ENCODE measurements at regions not wholly inside any gene's neighbourhood (a gene's known extent, or its start where the extent isn't known, plus 50 kb on each side); places are given as distances from the start of the nearest gene placed in this dataset.

DNA sequence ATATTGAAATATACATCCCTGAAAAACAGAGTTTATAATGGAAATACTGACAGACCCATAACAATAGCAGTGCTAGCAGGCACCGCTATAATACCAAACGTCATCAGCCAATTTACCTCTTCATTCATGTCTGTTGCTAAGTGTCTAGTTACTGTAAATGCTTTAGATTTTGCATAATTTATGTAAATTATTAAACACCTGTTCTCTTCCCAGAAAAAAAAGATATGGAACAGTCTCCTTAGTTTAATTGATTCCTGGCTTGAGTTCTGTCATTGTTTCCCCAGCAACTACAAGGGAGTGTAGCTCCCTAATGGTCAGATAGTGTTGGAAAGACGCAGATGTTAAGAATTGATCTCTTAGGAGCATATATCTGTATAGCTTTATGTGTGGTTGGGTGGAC lies 817.9 kb upstream of the ADGRL2 start:
- intact Hi-C loops (cut with DNase I), result no loop called here
- ATAC-seq, result no peak
- no peak for DNase-seq (ENCODE audit: low spot score)

DNA sequence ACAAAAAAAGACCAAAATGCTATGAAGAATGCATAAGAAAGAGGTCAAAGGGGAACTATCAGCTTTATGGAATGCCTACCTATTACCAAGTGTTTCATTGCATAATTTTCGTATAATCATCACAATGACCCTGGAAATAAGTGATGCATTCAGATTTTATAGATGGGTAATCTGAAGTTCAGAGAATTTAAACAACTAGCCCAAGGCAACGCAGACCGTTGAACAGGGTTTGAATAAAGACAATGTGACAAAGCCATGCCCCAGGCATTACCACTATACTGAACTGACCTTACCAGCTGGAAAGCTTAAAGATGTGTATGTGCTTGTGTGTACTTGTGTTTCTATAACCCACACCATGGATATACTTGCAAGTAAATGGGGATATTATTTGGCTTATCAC lies 827.6 kb upstream of the ADGRL2 start:
- intact Hi-C loops (cut with DNase I), result no loop called here
- no peak for DNase-seq (ENCODE audit: low spot score)
- ATAC-seq, result no peak

GRCh38 chr1:80966266-80966665 lies 834.5 kb upstream of the ADGRL2 start:
- no peak for ATAC-seq
- intact Hi-C loops (cut with DNase I), result no loop called here
- DNase-seq (ENCODE audit: low spot score), result no peak

DNA sequence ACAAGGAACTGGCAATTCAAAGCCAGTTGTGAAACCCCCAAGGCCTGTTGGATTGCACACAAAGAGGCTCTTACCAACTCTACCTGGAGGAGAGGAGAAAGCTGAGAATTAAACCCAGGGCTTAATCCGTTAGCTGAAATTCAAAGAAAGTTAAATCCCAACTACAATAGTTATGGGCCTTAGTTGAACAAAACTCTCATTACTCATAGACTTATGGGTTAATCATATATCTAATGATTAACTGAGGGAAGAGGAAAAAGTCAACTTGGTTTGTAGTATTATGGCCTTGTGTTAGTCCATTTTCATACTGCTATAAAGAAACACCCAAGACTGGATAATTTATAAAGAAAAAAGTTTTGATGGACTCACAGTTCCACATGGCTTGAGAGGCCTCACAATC lies 838.2 kb upstream of the ADGRL2 start:
- intact Hi-C loops (cut with DNase I), result no loop called here
- ATAC-seq (no peak), DNase-seq (ENCODE audit: low spot score) (no peak)

- intact Hi-C loops (cut with DNase I), result no loop called here
- no peak for ATAC-seq
These were observed 839.1 kb upstream of the ADGRL2 start for GRCh38 chr1:80961464-80962190.

DNA sequence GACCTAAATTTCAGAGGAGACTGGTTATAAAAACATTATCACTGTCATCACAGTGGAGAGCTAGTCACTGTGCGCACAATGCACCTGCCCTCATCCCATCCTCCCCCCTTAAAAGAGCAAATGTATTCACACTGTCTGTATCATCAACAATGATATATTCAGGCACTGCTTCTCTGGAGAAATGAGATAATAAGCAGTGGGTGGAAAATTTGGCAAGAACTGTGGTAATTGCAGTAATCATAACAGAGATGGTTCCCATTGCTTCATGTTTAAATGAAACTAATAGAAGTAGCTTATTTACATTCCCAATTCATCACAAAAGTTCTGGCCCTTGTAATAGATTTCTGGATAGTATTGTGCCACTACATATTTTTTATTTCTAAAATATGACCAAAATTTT lies 867.4 kb upstream of the ADGRL2 start:
- intact Hi-C loops (cut with DNase I), result no loop called here
- DNase-seq (ENCODE audit: low spot score) (no peak), ATAC-seq (no peak)

More at GRCh38 chr1:80961464-80962190, 839.1 kb upstream of the ADGRL2 start:
- DNase-seq (ENCODE audit: low spot score), result no peak

DNA sequence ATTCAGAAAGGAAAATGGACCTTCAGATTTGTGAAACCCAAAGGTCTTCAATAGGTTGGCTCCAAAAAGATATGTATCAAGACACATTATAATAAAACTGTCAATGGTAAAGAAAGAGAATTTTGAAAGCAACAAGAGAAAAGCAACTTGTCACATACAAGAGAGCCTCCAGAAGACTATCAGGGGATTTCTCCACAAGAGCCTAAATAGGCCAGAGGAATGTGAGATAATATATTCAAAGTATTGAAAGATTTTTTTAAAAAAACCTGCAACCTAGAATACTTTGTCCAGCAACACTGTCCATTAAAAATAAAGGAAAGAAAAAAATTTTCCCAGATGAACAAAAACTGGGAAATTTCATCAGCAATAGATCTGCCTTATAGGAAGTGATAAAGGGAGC lies 869.6 kb upstream of the ADGRL2 start:
- intact Hi-C loops (cut with DNase I), result no loop called here
- ATAC-seq, result no peak
- no peak for DNase-seq (ENCODE audit: low spot score)

DNA sequence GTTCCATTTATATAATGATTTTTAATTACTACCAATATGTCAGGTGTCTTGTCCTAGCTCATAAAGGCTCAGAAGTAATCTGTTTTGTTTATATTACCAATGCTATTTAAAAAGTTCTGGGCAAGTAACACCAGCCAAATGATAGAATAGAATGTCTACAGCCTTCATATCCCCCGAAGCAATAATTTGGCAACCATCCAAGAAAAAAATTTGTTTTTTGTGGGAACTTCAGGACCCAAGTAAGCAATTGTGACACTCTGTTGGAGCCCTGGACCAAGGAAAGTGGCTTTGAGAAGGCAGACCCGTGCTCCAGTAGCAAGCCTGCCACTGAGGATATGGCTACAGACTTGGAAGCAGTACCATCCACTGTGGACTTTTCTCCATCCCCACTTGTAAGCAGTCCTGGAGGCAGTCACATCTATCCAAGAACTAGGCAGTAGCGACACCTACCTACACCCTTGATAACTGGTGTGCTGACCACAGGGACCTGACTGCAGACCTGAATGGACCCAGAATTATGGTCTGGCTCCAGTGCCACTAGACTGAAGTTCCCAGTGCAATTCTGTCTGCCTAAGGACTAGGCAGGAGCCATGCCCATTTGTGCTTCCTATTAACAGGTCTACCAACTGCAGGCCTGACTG lies 870.7 kb upstream of the ADGRL2 start:
- DNase-seq (ENCODE audit: low spot score), result no peak
- ATAC-seq, result no peak
- intact Hi-C loops (cut with DNase I), result no loop called here

DNA sequence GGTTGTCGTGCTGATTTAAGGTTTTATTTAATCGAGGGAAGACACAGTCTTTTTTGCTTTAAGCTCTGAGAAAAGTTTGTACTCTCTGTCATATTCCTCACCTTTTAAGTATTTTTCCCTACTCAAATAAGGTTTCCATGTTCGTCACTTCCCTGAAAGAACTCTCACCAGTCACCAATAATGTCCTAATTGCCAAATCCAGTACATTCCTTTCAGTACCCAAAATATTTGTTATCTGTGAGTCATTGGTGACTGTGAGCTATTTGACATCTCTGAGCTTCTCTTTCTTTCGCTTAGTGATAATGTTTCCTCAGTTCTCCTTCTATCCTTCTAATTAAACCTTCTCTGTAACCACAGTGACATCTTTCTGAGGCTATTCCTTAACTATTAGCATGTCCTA lies 874.2 kb upstream of the ADGRL2 start:
- no peak for DNase-seq (ENCODE audit: low spot score)
- ATAC-seq, result no peak
- intact Hi-C loops (cut with DNase I), result no loop called here

GRCh38 chr1:80925130-80925805 lies 875.5 kb upstream of the ADGRL2 start:
- intact Hi-C loops (cut with DNase I), result no loop called here
- no peak for ATAC-seq
- no peak for DNase-seq (ENCODE audit: low spot score)

DNA sequence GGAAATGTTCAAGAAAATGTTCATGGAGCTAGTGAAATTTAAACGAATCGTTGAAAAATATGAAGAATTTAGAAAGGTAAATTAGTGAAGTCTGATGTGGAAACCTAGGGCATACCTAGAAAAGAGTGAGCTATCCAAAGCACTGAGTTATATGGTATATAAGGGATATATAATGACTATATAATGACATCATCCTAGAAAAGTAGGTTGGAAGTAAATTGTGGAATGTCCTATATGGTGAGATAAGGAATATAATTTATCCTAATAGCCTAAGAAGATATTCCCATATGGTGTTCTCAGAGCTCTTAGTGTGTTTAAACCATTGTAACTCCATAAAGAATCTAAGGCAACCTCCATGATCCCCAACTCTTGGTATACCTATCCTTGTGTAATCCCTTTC lies 876.4 kb upstream of the ADGRL2 start:
- intact Hi-C loops (cut with DNase I), result no loop called here
- ATAC-seq, result no peak
- DNase-seq (ENCODE audit: low spot score), result no peak

DNA sequence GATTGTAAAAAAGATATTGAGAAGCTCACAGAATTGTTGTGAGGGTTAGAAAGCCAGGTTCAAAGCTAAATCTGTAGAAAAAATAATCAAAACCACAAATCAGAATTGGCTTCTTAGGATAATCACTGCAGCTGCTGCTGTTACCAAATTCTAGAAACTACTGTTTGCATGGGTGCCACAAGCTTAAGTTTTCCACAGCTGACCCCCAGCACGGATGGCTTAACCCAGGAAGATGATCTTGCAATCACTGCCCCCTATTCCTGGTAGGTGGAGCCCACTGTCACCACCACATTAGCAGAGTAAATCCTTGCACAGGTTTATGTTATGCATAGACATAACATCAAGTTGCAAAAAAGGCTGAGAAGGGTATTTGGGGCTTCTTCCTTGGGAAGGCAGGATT lies 877.8 kb upstream of the ADGRL2 start:
- ATAC-seq (no peak), DNase-seq (ENCODE audit: low spot score) (no peak)
- intact Hi-C loops (cut with DNase I), result no loop called here

GRCh38 chr1:80919426-80919825 lies 881.3 kb upstream of the ADGRL2 start:
- ATAC-seq, result no peak
- no peak for DNase-seq (ENCODE audit: low spot score)
- intact Hi-C loops (cut with DNase I), result no loop called here

- intact Hi-C loops (cut with DNase I), result no loop called here
- no peak for DNase-seq (ENCODE audit: low spot score)
- peak; percentile 79 for ATAC-seq
These were observed 882.4 kb upstream of the ADGRL2 start for GRCh38 chr1:80918380-80918779.

DNA sequence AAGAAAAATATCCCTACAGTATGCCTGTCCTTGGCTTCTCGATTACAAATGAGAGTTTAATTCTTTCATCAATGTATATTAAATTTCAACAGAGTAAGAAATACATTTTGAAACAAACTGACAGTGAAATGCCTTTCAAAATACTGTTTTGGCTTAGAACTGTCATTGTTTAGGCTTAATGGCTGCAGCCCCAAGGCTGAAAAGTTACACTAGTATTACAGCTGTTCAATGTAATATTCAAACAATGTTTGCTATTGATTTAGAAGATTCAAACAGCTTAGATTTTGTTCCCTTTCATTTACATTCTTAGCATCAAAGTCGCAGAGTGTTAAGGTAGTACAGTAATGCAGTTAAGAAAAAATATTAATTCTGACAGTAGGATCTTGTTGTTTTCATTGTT lies 882.9 kb upstream of the ADGRL2 start:
- intact Hi-C loops (cut with DNase I), result no loop called here
- ATAC-seq, result no peak
- no peak for DNase-seq (ENCODE audit: low spot score)

DNA sequence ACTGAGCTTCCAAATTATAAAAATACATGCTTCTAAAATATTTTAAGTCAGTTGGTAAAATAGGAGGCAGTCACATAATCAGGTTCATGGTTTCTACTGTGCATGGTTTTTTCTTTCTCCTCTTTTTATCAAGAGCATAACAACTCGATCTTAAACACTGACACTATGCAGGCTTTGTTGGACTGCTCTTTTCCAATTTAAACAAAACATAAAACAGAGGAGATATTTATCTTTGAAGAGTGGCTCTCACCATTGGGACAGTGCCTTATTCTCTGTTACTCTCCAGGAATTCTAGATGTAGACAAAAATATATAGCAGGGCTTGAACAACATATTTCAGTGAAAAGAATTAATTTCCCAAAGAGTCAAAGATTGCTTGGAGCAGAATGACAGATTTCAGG lies 883.5 kb upstream of the ADGRL2 start:
- DNase-seq (ENCODE audit: low spot score) (no peak), ATAC-seq (no peak)
- intact Hi-C loops (cut with DNase I), result no loop called here

DNA sequence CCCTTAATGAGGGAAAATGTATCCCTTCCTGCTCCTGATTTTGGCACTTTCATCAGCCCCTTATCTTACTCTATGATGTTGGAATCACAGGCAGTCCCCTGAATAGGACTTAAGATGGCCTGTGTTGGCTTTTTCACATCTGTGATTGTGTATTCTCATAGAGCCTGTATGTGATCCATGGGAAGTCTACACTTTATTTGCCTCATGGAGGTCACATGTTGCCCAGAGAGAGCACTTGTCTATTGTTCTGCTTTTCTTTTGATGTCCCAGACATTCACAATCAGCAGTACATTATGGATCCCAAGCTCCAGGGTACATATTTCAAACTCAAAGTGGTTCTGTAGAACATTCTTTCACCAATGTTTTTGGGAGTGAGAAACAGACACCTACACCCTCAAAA lies 885.2 kb upstream of the ADGRL2 start:
- intact Hi-C loops (cut with DNase I), result no loop called here
- DNase-seq (ENCODE audit: low spot score), result no peak
- no peak for ATAC-seq

- ATAC-seq, result no peak
- no peak for DNase-seq (ENCODE audit: low spot score)
- intact Hi-C loops (cut with DNase I), result no loop called here
These were observed 890.3 kb upstream of the ADGRL2 start for GRCh38 chr1:80910426-80910825.

DNA sequence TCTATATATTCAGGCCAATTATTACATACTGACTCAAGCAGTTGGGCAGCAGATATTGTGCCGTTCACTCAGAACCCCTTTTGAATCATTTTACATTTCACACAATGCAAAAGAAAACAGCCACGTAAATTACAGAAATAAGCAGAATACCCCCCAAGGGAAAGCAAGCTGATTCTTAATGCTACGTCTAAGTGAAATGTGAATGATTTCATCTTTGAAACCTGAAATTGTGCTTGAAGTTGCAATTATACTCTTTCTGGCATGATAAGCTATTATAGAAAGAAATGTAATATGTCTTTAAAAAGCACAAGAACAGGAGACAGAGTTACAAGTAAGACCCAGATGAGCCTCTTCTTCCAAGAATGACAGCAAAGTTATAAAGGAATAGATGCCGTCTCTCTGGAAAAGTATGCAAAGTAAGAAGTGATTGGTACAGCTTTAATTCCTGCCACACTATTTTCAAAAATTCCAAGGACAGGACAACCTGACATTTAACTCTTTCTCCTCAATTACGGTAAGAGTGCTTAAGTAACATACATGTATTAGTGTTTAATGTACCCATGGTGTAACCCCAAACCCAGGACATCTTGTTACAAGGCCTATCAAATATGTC lies 891.5 kb upstream of the ADGRL2 start:
- DNase-seq (ENCODE audit: low spot score), result no peak
- intact Hi-C loops (cut with DNase I), result no loop called here
- ATAC-seq, result no peak

DNA sequence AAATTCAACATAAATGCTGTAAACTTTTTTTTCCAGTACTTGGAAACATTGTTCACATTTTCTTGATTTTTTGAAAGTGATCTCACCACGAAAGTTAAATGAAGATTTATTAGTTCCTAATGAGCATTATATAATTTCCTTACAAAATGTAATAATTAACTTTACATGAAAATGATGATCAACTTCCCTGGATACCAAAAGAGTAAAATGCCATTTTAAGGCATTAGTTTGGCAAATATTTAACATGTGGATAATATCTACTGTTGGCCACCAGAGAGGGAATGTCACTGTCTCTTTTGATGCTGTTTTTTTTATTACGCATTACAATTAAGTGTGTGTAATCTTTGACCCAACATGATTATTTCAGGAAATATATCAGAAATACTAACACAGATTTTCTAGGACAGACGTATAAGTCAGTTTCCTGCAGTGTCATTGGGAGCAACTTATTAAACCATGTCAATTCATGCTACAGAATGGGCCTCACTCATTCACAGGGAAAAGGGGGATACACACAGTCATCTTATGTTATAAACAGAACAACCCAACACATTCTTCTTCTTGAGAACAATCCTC lies 903.9 kb upstream of the ADGRL2 start:
- DNase-seq (ENCODE audit: low spot score) (no peak), ATAC-seq (no peak)
- intact Hi-C loops (cut with DNase I), result no loop called here
